PC-3 (cell line): ENCODE measurements at regions not wholly inside any gene's neighbourhood (a gene's known extent, or its start where the extent isn't known, plus 50 kb on each side); places are given as distances from the start of the nearest gene placed in this dataset.

Experiments
- CTCF ChIP-seq: fragments of 300-600 bp; sonication (generic); conservative IDR thresholded peaks from 2 replicates; pipeline ENCODE4 v1.5.1; 2017; ENCODE audit warnings: antibody characterized with exemption, low read depth, mild to moderate bottlenecking, low read length
- EZH2 ChIP-seq: fragments of 300-600 bp; sonication (generic); IDR thresholded peaks from one replicate; pipeline ENCODE4 v1.6.1; 2017; ENCODE audit warnings: antibody characterized with exemption, mild to moderate bottlenecking, low read length; ENCODE audit not compliant: unreplicated experiment
- EZH2phosphoT487 ChIP-seq: fragments of 300-600 bp; sonication (generic); IDR thresholded peaks from 2 replicates; pipeline ENCODE4 v1.6.1; 2018; ENCODE audit warnings: mild to moderate bottlenecking, antibody characterized with exemption, low read length, borderline replicate concordance

GRCh38 chr7:142414915-142415314, 157.1 kb upstream of the PRSS58 start:
- TF ChIP-seq CTCF (no peak), EZH2 (no peak), EZH2phosphoT487 (no peak)
